Prostate gland (tissue), 2 donors: ENCODE measurements at regions not wholly inside any gene's neighbourhood (a gene's known extent, or its start where the extent isn't known, plus 50 kb on each side); places are given as distances from the start of the nearest gene placed in this dataset.

Source experiments
- POLR2A ChIP-seq: fragments of 450-650 bp; IDR thresholded peaks from one replicate; pipeline ENCODE4 v1.6.1; 2016; ENCODE audit warnings: antibody characterized with exemption, mild to moderate bottlenecking
- POLR2AphosphoS5 ChIP-seq: sonication (generic); formaldehyde crosslinking; IDR thresholded peaks from one replicate; pipeline ENCODE4 v1.6.1; 2017; ENCODE audit warnings: antibody characterized with exemption
- TF ChIP-seq, protein P1 (sequence below), 4 experiments: fragments of 200-600 bp in 2 of 4; fragments of 450-650 bp in 2 of 4; sonication (generic) in 2 of 4; IDR thresholded peaks; 1 replicate in 3 of 4; 2 replicates in 1 of 4; pipeline ENCODE4 v1.5.1; 2016 to 2019; ENCODE audit warnings: antibody characterized with exemption in 4 of 4, mild to moderate bottlenecking in 2 of 4, moderate library complexity in 2 of 4

DNA sequence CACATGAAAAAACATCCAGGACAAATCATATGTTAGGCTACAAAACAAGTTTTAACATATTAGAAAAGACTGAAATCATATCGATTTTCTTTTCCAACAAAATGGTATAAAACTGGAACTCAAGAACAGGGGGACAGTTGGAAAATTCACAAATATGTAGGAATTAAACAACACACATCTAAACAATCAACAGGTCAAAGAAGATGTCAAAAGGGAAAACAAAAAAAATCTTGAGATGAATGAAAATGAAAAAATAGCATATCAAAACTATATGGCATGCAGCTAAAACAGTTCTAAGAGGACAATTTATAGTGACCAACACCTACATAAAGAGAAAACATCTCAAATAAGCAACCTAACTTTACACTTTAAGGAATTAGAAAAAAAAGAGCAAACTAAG is 585.3 kb downstream of the UQCRFS1 start:
- TF ChIP-seq, protein P1, sequence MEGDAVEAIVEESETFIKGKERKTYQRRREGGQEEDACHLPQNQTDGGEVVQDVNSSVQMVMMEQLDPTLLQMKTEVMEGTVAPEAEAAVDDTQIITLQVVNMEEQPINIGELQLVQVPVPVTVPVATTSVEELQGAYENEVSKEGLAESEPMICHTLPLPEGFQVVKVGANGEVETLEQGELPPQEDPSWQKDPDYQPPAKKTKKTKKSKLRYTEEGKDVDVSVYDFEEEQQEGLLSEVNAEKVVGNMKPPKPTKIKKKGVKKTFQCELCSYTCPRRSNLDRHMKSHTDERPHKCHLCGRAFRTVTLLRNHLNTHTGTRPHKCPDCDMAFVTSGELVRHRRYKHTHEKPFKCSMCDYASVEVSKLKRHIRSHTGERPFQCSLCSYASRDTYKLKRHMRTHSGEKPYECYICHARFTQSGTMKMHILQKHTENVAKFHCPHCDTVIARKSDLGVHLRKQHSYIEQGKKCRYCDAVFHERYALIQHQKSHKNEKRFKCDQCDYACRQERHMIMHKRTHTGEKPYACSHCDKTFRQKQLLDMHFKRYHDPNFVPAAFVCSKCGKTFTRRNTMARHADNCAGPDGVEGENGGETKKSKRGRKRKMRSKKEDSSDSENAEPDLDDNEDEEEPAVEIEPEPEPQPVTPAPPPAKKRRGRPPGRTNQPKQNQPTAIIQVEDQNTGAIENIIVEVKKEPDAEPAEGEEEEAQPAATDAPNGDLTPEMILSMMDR (IDR thresholded peaks at IDR 0.05) = no peak
- TF ChIP-seq POLR2A = no peak
- no peak for TF ChIP-seq POLR2AphosphoS5
